Inflammatory macrophage treated with lipopolysaccharide for 1 hour (primary cell): ENCODE measurements at regions not wholly inside any gene's neighbourhood (a gene's known extent, or its start where the extent isn't known, plus 50 kb on each side); places are given as distances from the start of the nearest gene placed in this dataset.
"Not testable (repeated sequence)": the region's sequence is repeated elsewhere in the genome, so short reads cannot be mapped to it uniquely, and the experiment has no call there.

Experiments
- DNase-seq, 2 donors: peaks; one replicate each; pipeline ENCODE4 v3.0.0-alpha.2; 2020 to 2022

- DNase-seq = no peak
Observed at GRCh38 chr6:50998905-50999304, 180.2 kb downstream of the TFAP2B start.

- no peak for DNase-seq
Observed at GRCh38 chr6:51001399-51001798, 182.7 kb downstream of the TFAP2B start.

DNA sequence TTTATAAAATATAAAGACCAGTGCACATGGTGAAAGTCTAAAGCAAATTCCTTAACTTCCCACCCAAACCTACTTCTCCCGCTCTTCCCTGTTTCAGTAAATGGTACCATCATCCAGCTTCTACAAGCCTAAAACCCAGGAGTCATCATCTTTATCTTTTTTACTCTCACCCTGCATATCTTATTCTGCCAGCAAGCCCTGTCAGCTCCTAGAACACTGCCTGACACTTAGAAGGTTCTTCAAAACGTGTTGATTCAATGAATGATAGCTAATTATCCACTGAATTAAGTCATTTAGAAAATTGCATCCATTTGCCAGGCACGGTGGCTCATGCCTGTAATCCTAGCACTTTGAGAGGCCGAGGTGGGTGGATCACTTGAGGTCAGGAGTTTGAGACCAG, 185.7 kb downstream of the TFAP2B start:
- no peak for DNase-seq

- no peak for DNase-seq
Observed at GRCh38 chr6:51005779-51006178, 187.1 kb downstream of the TFAP2B start.

GRCh38 chr6:51007237-51007636, 188.6 kb downstream of the TFAP2B start:
- DNase-seq = no peak

- DNase-seq = not testable (repeated sequence)
Observed at GRCh38 chr6:51008693-51009092, 190.0 kb downstream of the TFAP2B start.

- no peak for DNase-seq
Observed at GRCh38 chr6:51013376-51013775, 194.7 kb downstream of the TFAP2B start.

- no peak for DNase-seq
Observed at GRCh38 chr6:51015394-51015793, 196.7 kb downstream of the TFAP2B start.

- DNase-seq = no peak
Observed at GRCh38 chr6:51016489-51016888, 197.8 kb downstream of the TFAP2B start.

DNA sequence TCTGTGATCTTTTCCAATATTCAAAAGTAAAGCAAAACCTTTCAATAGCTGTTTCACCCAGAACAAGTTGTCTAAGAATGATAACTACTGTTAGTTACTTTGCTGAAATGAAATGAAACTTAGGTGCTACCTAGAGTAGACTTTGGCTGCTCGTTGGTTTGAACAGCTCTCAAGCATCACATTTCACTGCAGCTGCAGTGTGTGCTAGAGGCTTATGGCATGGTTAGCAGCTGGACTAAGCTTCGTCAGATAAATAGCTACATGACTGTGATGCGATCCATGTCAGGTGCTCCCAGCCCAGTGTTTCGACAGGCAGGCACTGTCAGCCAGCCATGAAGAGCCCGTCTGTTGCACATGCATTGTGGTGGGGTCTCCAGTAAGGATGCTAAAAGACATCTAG, 201.1 kb downstream of the TFAP2B start:
- DNase-seq = no peak

GRCh38 chr6:51021171-51021570, 202.5 kb downstream of the TFAP2B start:
- no peak for DNase-seq

DNA sequence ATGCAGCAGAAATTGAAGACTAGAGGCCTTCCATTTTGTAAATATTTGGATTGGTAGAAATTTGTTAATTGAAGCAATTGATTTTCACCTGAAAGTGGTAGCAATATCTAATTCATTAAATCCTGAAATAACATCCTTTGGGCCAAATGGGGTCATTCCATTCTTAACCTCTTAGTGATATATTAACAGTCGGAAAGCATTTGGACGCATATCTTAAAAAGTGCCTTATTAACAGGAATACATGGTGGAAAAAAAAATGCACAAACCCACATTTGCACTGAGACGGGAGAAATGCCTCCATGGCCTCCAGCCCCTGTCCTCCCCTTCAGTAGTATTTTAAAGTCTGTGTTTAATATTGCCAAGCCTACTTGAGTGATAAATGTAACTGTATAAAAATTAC, 205.5 kb downstream of the TFAP2B start:
- DNase-seq = no peak

DNA sequence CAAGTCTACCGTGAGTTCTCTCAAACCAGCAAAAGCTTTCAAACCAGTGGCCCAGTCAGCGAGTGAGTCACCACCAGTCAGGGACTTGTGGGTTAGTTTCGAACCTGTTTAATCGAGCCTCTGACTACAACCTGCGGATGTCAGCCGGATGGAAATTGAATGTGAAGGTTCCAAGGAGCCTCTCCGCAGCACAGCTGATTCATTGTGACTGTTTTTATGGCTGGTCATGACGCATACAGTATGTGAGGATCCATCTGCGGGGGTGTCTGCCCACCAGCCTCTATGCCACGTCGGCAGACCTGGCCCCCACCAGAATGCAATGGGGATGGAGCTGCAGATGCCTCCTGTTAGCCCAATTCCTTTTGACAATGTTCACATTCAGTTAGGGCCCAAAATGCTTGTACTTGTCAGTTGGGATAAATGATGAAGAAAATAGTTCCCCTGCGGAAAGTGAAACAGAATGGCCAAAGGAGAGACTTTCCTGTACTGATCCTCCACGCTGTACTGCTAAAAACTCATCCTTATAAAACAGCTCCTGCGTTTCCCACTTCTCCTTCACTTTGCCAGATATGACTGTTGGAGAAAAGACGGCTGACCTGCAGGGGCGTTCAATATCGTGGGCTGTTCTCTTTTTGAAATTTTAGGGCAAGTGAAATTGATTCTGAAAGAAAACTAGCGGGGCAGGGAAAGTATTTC, 206.6 kb downstream of the TFAP2B start:
- DNase-seq = no peak

- no peak for DNase-seq
Observed at GRCh38 chr6:51027283-51028065, 208.8 kb downstream of the TFAP2B start.

GRCh38 chr6:51028276-51028675, 209.6 kb downstream of the TFAP2B start:
- DNase-seq = no peak

DNA sequence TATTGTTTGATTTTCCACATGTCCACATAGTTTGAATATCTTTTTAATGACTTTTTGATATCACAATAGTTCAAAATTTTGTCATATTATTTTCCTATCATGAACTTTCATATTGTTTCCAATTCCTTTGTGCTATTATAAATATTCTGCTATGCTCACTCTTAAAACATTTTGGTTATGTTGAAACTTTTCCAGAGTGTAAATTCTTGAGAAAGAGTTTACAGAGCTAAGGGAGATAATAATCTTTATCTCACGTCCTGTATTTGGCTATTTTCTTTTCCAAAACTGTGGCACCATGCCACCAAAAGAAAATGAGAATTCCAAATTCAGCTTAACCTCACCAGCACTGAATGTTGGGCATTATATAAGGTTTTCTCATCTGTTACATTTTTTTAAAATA, 210.9 kb downstream of the TFAP2B start:
- DNase-seq = no peak

DNA sequence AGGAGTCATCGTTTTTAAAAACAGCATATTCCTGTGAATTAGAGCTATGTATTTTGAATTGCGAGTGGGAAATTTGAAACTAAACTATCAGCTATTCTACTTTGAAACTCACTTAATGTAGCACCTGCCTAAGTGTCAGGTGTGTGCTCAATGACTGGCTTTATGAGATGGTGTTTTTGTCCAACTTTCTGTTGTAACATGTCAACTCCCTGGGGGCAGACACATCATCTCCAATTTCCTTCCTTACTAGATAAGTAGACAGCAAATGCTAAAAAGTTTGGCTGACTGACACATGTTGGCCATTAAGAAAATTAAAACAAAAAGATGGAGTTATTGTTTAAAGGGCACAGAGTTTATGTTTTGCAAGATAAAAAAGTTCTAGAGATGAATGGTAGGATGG, 226.9 kb downstream of the TFAP2B start:
- no peak for DNase-seq

DNA sequence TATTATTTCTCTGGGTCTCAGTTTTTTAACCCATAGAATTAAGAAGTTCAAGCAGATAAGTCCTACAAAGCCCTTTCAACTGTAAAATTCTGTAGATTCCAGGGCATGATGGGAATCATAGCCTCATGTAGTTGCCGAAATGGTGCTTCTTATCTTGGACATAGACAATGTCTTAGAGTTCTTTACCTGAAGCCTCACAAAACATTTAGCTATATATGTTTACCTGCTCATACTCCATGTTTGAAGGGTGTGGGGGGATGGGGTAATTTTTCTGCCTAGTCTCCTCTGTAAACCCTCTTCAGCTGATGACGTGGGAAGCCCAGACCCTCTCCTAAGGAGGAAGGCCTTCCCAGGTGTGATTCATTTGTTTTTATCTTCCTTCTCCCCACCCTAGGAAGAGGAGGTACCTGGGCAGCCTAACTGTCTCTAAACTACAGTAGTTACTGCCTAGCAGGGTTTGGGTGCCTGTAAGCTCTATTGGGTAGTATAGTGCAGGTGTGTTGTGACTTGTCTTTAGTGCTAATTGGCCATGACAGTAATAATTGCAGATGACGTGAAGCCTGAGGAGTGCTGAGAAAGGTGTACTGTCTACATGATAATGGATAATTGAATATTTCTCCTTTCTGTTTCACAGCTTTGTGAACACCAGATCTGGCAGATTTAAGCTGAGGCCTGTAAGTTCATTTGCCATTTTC, 230.8 kb downstream of the TFAP2B start:
- DNase-seq = no peak

- DNase-seq = peak in 1 of 2 donors; percentile 14
Observed at GRCh38 chr6:51049983-51050877, 231.6 kb downstream of the TFAP2B start.

- DNase-seq = not testable (repeated sequence)
Observed at GRCh38 chr6:51052716-51053115, 234.0 kb downstream of the TFAP2B start.

GRCh38 chr6:51055316-51055715, 236.6 kb downstream of the TFAP2B start:
- not testable (repeated sequence) for DNase-seq

GRCh38 chr6:51057296-51057695, 238.6 kb downstream of the TFAP2B start:
- no peak for DNase-seq

DNA sequence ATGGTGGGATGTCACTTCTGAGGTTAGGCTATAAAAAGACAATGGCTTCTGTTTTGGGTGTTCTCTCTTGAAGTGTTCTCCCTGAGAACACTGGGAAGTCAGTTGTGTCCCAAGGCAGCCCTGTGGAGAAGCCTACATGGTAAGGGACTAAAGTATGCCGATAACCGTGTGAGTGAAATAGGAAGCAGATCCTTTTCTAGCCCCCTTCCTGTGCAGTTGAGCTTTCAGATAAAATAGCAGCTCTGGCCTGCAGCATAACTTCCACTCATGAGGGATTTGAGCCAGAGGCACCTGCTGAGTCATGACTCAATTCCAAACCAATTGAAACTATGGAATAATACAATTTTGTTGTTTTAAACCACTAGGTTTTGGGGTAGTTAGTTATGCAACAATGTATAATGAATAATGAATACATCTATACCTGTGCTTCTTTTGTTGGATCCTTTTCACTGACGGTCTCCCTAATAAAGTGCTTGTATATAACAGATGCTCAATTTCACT, 241.6 kb downstream of the TFAP2B start:
- DNase-seq = no peak
